ENCODE measurements at regions not wholly inside any gene's neighbourhood (a gene's known extent, or its start where the extent isn't known, plus 50 kb on each side); places are given as distances from the start of the nearest gene placed in this dataset.

GRCh38 chr12:87116780-87117179 lies 860.6 kb upstream of the MGAT4C start:
- H3K4me1 ChIP-seq (ENCODE audit: control insufficient read depth in 2 of 2, insufficient read depth in 2 of 2, low read length in 2 of 2) = no peaks in the 10 kb centered on the region
- POLR2A ChIA-PET = no interaction called here
- TF ChIP-seq CTCF (IDR thresholded peaks at IDR 0.05) (no peak), EZH2 (IDR thresholded peaks at IDR 0.05; ENCODE audit: borderline replicate concordance, insufficient read depth, low read depth, low read length, poor library complexity, severe bottlenecking) (no peak)
- H3K27ac ChIP-seq (ENCODE audit: low read length in 2 of 2) = no peak overlapping the region
- no peaks in the 10 kb centered on the region for H3K36me3 ChIP-seq (replicated peaks in 1 of 2; ENCODE audit: control extremely low read depth in 1 of 2, control insufficient read depth in 1 of 2, extremely low read depth in 1 of 2, insufficient read depth in 2 of 2, low read length in 1 of 2)
- H3K4me2 ChIP-seq (replicated peaks; ENCODE audit: low read depth, low read length, poor library complexity, severe bottlenecking) = no peak overlapping the region
- CTCF ChIA-PET = no interaction called here
- no peak overlapping the region for H3K9ac ChIP-seq (ENCODE audit: low read length)
- H3K4me3 ChIP-seq (ENCODE audit: control extremely low read depth in 1 of 5, extremely low read depth in 1 of 5, insufficient read depth in 1 of 5, low read depth in 2 of 5, low read length in 4 of 5) = no peak overlapping the region
- no peaks in the 10 kb centered on the region for H3K27me3 ChIP-seq (replicated peaks in 1 of 4; ENCODE audit: control extremely low read depth in 1 of 4, control insufficient read depth in 3 of 4, insufficient read depth in 4 of 4, low read length in 3 of 4)
- no peak for ATAC-seq (ENCODE audit: low read depth)
- no peak overlapping the region for H2AFZ ChIP-seq (ENCODE audit: insufficient read depth, low read depth, low read length, poor library complexity, severe bottlenecking)
- H3K4me3 Mint-ChIP-seq = no peak overlapping the region
- 40% methylated on average over 1 of the region's 6 CpGs for WGBS (ENCODE audit: insufficient coverage)
- DNase-seq = no peak
- H3K9me3 ChIP-seq (ENCODE audit: control extremely low read depth in 1 of 3, control insufficient read depth in 2 of 3, insufficient read depth in 1 of 3, low read length in 2 of 3) = no peaks in the 10 kb centered on the region
- no peaks in the 10 kb centered on the region for H3K9me3 Mint-ChIP-seq (ENCODE audit: insufficient read depth)
- intact Hi-C loops (cut with micrococcal nuclease) = no loop called here
- no peaks in the 10 kb centered on the region for H3K4me1 Mint-ChIP-seq
- no peaks in the 10 kb centered on the region for H3K27me3 Mint-ChIP-seq
- H4K20me1 ChIP-seq (ENCODE audit: control insufficient read depth, insufficient read depth, low read length, poor library complexity, severe bottlenecking) = no peaks in the 10 kb centered on the region
- no peaks in the 10 kb centered on the region for H3K79me2 ChIP-seq (ENCODE audit: control insufficient read depth, insufficient read depth, low read length)
- no peak overlapping the region for H3K27ac Mint-ChIP-seq

DNA sequence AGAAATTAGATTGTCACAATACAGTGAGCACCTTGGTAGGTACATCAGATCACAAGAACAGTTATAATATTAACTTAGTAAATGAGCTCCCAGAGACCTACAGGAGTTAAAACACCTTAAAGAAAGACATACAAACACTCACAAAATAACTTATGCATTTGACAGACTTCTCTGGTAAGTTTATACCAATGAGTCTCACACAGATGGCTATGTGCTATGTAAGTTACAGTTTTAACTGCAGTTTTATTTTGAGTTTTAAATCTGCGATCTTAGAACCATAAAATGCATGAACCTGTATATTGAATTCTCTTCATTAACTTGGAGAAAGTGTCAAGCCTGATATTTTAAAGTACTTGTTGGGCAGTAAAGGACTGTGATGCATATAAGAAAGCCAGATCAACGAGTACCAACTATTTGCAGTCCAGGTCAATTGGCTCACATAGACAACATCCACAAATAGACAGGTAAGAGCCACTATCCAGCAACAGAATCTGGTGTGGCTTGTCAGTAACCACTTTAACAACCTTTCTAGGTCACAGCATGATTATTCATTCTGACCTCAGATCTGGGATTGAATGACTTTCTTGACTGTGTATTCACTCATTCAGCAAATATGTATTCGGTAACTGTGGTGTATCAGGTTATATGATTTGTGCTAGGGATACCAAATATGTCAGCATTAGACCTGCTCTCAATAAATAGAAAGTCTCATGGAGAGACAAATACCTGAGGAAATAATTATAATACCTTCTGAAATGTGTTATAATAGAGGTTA lies 856.6 kb upstream of the MGAT4C start:
- DNase-seq = no peak
- Histone ChIP-seq H3K9ac (ENCODE audit: low read length) (no peak overlapping the region), H4K20me1 (ENCODE audit: control insufficient read depth, insufficient read depth, low read length, poor library complexity, severe bottlenecking) (no peaks in the 10 kb centered on the region), H3K27ac (ENCODE audit: low read length in 2 of 2) (no peak overlapping the region), H3K79me2 (ENCODE audit: control insufficient read depth, insufficient read depth, low read length) (no peaks in the 10 kb centered on the region), H3K9me3 (ENCODE audit: control extremely low read depth in 1 of 3, control insufficient read depth in 2 of 3, insufficient read depth in 1 of 3, low read length in 2 of 3) (no peaks in the 10 kb centered on the region), H3K27me3 (replicated peaks in 1 of 4; ENCODE audit: control extremely low read depth in 1 of 4, control insufficient read depth in 3 of 4, insufficient read depth in 4 of 4, low read length in 3 of 4) (no peaks in the 10 kb centered on the region), H2AFZ (ENCODE audit: insufficient read depth, low read depth, low read length, poor library complexity, severe bottlenecking) (no peak overlapping the region), H3K4me3 (ENCODE audit: control extremely low read depth in 1 of 5, extremely low read depth in 1 of 5, insufficient read depth in 1 of 5, low read depth in 2 of 5, low read length in 4 of 5) (no peak overlapping the region), H3K36me3 (replicated peaks in 1 of 2; ENCODE audit: control extremely low read depth in 1 of 2, control insufficient read depth in 1 of 2, extremely low read depth in 1 of 2, insufficient read depth in 2 of 2, low read length in 1 of 2) (no peaks in the 10 kb centered on the region), H3K4me2 (replicated peaks; ENCODE audit: low read depth, low read length, poor library complexity, severe bottlenecking) (no peak overlapping the region), H3K4me1 (ENCODE audit: control insufficient read depth in 2 of 2, insufficient read depth in 2 of 2, low read length in 2 of 2) (no peaks in the 10 kb centered on the region)
- H3K27me3 Mint-ChIP-seq = no peaks in the 10 kb centered on the region
- no peak overlapping the region for H3K4me3 Mint-ChIP-seq
- ChIA-PET CTCF (no interaction called here), POLR2A (no interaction called here)
- WGBS (ENCODE audit: insufficient coverage) = 88% methylated on average over 1 of the region's 3 CpGs
- intact Hi-C loops (cut with micrococcal nuclease) = no loop called here
- no peak for ATAC-seq (ENCODE audit: low read depth)
- no peak overlapping the region for H3K27ac Mint-ChIP-seq
- no peaks in the 10 kb centered on the region for H3K4me1 Mint-ChIP-seq
- TF ChIP-seq CTCF (IDR thresholded peaks at IDR 0.05) (no peak), EZH2 (IDR thresholded peaks at IDR 0.05; ENCODE audit: borderline replicate concordance, insufficient read depth, low read depth, low read length, poor library complexity, severe bottlenecking) (no peak)
- no peaks in the 10 kb centered on the region for H3K9me3 Mint-ChIP-seq (ENCODE audit: insufficient read depth)

All from B cell (primary cell).